ENCODE measurements at regions not wholly inside any gene's neighbourhood (a gene's known extent, or its start where the extent isn't known, plus 50 kb on each side); places are given as distances from the start of the nearest gene placed in this dataset.
"Not testable (repeated sequence)": the region's sequence is repeated elsewhere in the genome, so short reads cannot be mapped to it uniquely, and the experiment has no call there.

- H3K4me3 ChIP-seq (ENCODE audit: low read depth, low read length): no peak overlapping the region
- DNase-seq (ENCODE audit: low read depth): no peak
Observed at GRCh38 chr11:89612096-89612495, 98.0 kb upstream of the TRIM77 start.

DNA sequence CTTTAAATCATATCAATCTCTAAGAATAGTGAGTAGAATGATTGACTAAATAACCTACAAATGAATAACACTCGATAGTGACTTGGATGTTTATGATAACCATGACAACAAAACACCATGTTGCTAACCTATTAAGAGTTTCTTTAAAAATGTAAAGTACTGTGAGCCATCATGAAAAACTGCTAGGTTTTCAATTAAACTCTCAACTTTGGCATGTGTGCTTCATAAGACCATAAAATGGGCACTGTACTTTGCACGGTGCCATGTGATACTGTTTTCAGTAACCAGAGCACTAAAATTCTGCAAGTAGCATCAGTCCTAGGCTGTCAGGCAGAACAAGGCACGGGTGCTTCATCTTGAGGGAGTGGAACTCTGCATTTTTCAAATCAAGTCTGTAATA, 96.2 kb upstream of the TRIM77 start:
- no peak for DNase-seq (ENCODE audit: low read depth)
- no peak overlapping the region for H3K4me3 ChIP-seq (ENCODE audit: low read depth, low read length)

- DNase-seq (ENCODE audit: low read depth); H3K4me3 ChIP-seq (ENCODE audit: low read depth, low read length): not testable (repeated sequence)
Observed at GRCh38 chr11:89614428-89614827, 95.7 kb upstream of the TRIM77 start.

DNA sequence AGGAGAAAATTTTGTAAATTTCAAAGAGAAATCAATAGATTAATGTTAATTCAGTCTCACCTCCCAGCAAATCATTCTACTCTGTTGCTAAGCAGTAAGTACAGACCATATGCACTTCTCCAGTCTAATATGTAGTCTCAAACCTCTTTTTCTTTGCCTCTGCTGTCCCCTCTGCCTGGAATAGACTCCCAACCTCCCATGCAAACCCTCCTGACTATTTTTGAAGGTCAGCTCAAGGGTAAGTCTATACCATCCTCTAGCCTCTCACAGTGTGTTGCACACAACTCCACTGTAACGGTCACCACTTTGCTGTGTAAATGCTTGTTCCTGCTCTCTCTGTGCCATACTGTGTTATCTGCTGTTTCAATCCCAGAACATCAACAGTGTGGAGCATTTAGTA, 94.5 kb upstream of the TRIM77 start:
- DNase-seq (ENCODE audit: low read depth); H3K4me3 ChIP-seq (ENCODE audit: low read depth, low read length): not testable (repeated sequence)

DNA sequence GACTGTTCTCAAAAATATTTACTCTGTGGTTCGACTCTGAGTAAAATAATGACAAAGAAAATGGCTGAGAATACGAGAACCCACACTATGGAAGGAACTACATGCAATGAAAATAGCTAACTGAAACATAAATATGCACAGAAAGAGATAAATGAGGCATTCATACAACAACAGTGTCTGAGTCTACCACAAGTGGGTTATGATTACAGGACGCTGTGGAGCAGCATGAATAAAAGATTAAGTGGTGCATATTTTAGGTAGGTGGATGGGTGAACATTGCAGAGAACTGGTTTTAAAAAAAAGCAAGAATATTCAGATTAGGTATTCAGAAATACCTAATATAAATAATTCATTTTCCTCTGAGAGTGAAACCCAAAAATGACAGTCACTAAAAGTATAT, 93.9 kb upstream of the TRIM77 start:
- H3K4me3 ChIP-seq (ENCODE audit: low read depth, low read length); DNase-seq (ENCODE audit: low read depth): not testable (repeated sequence)

GRCh38 chr11:89616999-89617602, 93.0 kb upstream of the TRIM77 start:
- DNase-seq (ENCODE audit: low read depth): not testable (repeated sequence)

DNA sequence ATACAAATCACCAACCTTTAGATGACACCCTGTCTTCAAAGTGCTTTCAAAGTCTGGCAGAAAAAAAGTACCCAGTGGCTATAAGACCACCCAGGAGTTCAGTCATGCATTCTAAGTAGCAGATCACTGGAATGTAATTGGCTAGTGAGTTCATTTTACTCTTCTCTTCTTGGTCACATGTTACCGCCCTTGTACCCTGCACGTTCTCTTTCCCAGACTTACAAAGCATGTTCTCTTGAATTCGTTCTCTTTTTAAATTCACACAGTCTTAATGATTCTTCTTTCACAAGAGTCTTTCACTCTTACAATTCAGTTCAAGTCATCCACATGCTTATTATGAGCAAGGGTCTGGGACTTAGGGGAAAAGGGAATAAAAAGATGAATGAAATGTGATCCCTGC, 89.4 kb upstream of the TRIM77 start:
- H3K4me3 ChIP-seq (ENCODE audit: low read depth, low read length); DNase-seq (ENCODE audit: low read depth): not testable (repeated sequence)

More at GRCh38 chr11:89616999-89617602, 93.0 kb upstream of the TRIM77 start:
- H3K4me3 ChIP-seq (ENCODE audit: low read depth, low read length): not testable (repeated sequence)

- no peak for DNase-seq (ENCODE audit: low read depth)
Observed at GRCh38 chr11:89625171-89625570, 84.9 kb upstream of the TRIM77 start.

DNA sequence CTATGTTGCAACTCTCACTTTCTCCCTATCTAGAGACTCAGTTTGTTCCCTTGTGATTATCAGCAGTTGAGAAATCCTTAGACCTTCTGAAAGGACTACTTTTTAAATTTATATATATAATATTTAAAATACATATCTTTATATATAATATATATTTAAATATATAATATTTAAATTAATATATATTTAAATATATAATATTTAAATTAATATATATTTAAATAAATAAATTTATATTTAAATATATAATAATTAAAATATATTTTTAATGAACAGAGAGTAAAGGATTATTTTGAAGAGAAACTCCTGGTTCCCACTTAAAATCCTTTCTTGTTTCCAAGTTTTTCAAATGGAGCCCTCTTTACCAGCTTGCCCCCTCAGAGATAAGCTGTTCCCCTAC, 83.7 kb upstream of the TRIM77 start:
- H3K4me3 ChIP-seq (ENCODE audit: low read depth, low read length): no peak overlapping the region
- no peak for DNase-seq (ENCODE audit: low read depth)

More at GRCh38 chr11:89625171-89625570, 84.9 kb upstream of the TRIM77 start:
- no peak overlapping the region for H3K4me3 ChIP-seq (ENCODE audit: low read depth, low read length)

DNA sequence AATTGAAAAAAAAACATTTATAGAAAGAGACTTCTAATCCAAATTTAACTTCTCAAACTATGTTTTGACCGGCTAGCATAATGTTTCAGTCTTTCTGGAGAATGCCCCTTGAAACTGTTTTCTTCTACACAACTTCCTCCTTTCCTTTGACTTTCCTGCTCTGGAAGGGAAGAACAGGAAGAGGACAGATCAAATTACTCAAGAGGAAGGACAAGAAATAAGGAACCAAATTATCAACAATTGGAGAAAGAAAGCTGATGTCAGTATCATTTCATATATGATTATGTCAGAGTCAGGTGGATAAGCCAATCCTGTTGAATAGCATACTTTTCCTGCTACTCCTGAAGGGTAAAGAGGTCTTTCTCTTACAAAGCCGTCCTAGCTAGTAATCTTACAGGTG, 83.2 kb upstream of the TRIM77 start:
- DNase-seq (ENCODE audit: low read depth); H3K4me3 ChIP-seq (ENCODE audit: low read depth, low read length): not testable (repeated sequence)

DNA sequence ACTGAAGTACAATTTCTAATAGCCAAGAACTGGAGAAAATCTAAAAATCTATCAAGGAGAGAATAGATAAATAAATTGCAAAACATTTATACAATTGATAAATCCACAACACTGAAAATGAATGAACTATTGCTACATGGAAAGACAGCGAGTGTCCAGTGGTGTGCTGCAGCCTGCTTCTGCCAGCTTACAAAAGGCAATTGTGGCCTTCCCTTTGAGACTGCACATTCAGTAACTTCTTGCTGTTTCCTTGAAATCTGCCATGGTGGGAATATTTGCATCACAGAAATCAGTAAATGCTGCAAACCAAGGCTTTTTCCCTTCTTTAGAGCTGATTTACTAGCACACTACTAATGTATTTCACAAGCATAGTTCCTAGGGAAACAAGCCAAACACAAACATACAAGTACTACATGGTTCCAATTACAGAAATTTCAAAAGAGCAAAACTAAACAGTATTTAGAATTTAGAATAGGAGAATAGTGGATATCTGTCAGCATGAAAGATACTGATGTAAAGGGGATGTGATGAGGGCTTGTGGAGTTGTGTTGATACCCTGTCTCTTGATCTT, 76.9 kb upstream of the TRIM77 start:
- no peak for DNase-seq (ENCODE audit: low read depth)
- H3K4me3 ChIP-seq (ENCODE audit: low read depth, low read length): no peak overlapping the region

DNA sequence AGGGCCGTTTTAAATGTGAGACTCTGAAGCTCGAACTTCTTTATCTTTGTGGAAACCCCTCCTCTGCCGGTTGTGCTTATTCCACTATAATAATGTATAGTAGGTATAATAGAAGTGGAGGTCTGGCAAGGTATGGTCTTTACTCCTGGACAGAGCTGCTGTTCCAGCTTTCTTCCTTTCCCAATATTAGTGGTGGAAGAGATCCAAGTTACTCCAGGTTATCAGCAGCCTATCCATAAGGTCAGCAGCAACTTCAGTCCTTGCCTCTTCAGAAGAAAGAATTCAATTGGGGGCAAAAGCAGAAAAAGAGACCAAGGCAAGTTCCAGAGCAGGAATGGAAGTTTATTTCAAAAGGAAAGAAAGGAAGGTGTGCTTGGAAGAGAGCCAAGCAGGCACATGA, 69.3 kb upstream of the TRIM77 start:
- H3K4me3 ChIP-seq (ENCODE audit: low read depth, low read length); DNase-seq (ENCODE audit: low read depth): not testable (repeated sequence)

DNA sequence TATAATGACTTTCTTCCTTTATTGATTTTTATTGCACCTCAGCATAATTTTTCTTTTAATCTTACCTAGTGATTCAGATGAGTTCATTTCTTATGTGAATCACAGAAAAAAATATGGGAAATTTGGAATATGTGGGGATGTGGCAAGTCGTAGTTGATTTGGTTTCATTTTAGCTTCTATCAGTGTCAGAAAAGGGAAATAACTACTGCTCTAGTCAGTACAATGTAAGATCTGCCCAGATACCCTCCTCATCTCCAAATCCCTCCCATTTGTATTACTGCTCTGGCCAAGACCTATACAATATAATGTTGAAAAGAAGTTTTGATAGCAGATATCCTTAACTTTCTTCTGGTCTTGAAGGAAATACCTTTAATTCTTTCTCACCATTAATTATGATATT, 61.9 kb upstream of the TRIM77 start:
- not testable (repeated sequence) for DNase-seq (ENCODE audit: low read depth); H3K4me3 ChIP-seq (ENCODE audit: low read depth, low read length)

- not testable (repeated sequence) for DNase-seq (ENCODE audit: low read depth); H3K4me3 ChIP-seq (ENCODE audit: low read depth, low read length)
Observed at GRCh38 chr11:89648996-89649395, 61.1 kb upstream of the TRIM77 start.

GRCh38 chr11:89654669-89655068, 55.4 kb upstream of the TRIM77 start:
- DNase-seq (ENCODE audit: low read depth); H3K4me3 ChIP-seq (ENCODE audit: low read depth, low read length): not testable (repeated sequence)

- not testable (repeated sequence) for H3K4me3 ChIP-seq (ENCODE audit: low read depth, low read length); DNase-seq (ENCODE audit: low read depth)
Observed at GRCh38 chr11:89658767-89659166, 51.3 kb upstream of the TRIM77 start.

- not testable (repeated sequence) for H3K4me3 ChIP-seq (ENCODE audit: low read depth, low read length); DNase-seq (ENCODE audit: low read depth)
Observed at GRCh38 chr11:89659414-89659813, 50.7 kb upstream of the TRIM77 start.

- no peak for DNase-seq (ENCODE audit: low read depth)
- no peak overlapping the region for H3K4me3 ChIP-seq (ENCODE audit: low read depth, low read length)
Observed at GRCh38 chr11:89660234-89660633, 49.9 kb upstream of the TRIM77 start.

Measured in skeletal muscle cell (primary cell).